ENCODE measurements at regions not wholly inside any gene's neighbourhood (a gene's known extent, or its start where the extent isn't known, plus 50 kb on each side); places are given as distances from the start of the nearest gene placed in this dataset.

DNA sequence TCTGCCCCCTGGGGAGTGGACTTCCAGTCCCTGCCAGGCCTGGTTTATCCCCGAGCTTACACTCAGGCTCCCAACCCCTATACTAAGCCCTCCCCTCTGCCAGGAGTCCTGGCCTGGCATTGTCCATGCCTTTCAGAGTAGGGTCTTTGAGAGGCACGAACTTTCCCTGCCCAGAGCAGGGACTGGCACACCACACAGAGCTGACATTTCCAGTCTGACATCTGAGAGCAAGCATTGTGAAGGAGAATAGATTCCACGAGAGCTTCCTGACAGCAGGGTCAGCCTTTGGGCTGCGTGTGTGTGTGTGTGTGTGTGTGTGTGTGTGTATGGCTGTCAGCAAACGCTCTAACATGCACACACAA, 59.5 kb upstream of the LAPTM5 start:
- Mint-ChIP-seq H3K4me3 (no peak overlapping the region), H3K27ac (no peak overlapping the region), H3K9me3 (no peaks in the 10 kb centered on the region), H3K36me3 (no peaks in the 10 kb centered on the region), H3K4me1 (peaks cover 20% of the 10 kb centered on the region), H3K27me3 (ENCODE audit: low read depth) (no peaks in the 10 kb centered on the region)
- TF ChIP-seq, protein P1, sequence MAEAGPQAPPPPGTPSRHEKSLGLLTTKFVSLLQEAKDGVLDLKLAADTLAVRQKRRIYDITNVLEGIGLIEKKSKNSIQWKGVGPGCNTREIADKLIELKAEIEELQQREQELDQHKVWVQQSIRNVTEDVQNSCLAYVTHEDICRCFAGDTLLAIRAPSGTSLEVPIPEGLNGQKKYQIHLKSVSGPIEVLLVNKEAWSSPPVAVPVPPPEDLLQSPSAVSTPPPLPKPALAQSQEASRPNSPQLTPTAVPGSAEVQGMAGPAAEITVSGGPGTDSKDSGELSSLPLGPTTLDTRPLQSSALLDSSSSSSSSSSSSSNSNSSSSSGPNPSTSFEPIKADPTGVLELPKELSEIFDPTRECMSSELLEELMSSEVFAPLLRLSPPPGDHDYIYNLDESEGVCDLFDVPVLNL (CRISPR knock-in tag; IDR thresholded peaks at IDR 0.05; ENCODE audit: borderline replicate concordance, low read depth): no peak
- TF ChIP-seq, protein P2, sequence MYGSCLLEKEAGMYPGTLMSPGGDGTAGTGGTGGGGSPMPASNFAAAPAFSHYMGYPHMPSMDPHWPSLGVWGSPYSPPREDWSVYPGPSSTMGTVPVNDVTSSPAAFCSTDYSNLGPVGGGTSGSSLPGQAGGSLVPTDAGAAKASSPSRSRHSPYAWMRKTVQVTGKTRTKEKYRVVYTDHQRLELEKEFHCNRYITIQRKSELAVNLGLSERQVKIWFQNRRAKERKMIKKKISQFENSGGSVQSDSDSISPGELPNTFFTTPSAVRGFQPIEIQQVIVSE (CRISPR knock-in tag; IDR thresholded peaks at IDR 0.05; ENCODE audit: borderline replicate concordance): no peak
- TF ChIP-seq, protein P3, sequence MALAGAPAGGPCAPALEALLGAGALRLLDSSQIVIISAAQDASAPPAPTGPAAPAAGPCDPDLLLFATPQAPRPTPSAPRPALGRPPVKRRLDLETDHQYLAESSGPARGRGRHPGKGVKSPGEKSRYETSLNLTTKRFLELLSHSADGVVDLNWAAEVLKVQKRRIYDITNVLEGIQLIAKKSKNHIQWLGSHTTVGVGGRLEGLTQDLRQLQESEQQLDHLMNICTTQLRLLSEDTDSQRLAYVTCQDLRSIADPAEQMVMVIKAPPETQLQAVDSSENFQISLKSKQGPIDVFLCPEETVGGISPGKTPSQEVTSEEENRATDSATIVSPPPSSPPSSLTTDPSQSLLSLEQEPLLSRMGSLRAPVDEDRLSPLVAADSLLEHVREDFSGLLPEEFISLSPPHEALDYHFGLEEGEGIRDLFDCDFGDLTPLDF (CRISPR knock-in tag; IDR thresholded peaks at IDR 0.05): no peak
- TF ChIP-seq NR3C1 (CRISPR knock-in tag; conservative IDR thresholded peaks at IDR 0.05; ENCODE audit: low read depth) (no peak), ZNF219 (CRISPR knock-in tag; IDR thresholded peaks at IDR 0.05; ENCODE audit: borderline replicate concordance) (no peak), ZBTB21 (CRISPR knock-in tag; IDR thresholded peaks at IDR 0.05; ENCODE audit: borderline replicate concordance) (no peak), OVOL2 (CRISPR knock-in tag; IDR thresholded peaks at IDR 0.05; ENCODE audit: borderline replicate concordance) (no peak), GRHL2 (CRISPR knock-in tag; IDR thresholded peaks at IDR 0.05; ENCODE audit: insufficient replicate concordance, severe bottlenecking) (no peak), MXD4 (CRISPR knock-in tag; IDR thresholded peaks at IDR 0.05; ENCODE audit: borderline replicate concordance) (no peak), IRF2 (CRISPR knock-in tag; IDR thresholded peaks at IDR 0.05; ENCODE audit: borderline replicate concordance, low read depth) (no peak), SMAD4 (CRISPR knock-in tag; IDR thresholded peaks at IDR 0.05) (no peak)
- TF ChIP-seq, protein P4, sequence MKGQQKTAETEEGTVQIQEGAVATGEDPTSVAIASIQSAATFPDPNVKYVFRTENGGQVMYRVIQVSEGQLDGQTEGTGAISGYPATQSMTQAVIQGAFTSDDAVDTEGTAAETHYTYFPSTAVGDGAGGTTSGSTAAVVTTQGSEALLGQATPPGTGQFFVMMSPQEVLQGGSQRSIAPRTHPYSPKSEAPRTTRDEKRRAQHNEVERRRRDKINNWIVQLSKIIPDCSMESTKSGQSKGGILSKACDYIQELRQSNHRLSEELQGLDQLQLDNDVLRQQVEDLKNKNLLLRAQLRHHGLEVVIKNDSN (CRISPR knock-in tag; IDR thresholded peaks at IDR 0.05): no peak
- TF ChIP-seq, protein P5, sequence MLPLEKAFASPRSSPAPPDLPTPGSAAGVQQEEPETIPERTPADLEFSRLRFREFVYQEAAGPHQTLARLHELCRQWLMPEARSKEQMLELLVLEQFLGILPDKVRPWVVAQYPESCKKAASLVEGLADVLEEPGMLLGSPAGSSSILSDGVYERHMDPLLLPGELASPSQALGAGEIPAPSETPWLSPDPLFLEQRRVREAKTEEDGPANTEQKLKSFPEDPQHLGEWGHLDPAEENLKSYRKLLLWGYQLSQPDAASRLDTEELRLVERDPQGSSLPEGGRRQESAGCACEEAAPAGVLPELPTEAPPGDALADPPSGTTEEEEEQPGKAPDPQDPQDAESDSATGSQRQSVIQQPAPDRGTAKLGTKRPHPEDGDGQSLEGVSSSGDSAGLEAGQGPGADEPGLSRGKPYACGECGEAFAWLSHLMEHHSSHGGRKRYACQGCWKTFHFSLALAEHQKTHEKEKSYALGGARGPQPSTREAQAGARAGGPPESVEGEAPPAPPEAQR (CRISPR knock-in tag; IDR thresholded peaks at IDR 0.05): no peak
- TF ChIP-seq, protein P6, sequence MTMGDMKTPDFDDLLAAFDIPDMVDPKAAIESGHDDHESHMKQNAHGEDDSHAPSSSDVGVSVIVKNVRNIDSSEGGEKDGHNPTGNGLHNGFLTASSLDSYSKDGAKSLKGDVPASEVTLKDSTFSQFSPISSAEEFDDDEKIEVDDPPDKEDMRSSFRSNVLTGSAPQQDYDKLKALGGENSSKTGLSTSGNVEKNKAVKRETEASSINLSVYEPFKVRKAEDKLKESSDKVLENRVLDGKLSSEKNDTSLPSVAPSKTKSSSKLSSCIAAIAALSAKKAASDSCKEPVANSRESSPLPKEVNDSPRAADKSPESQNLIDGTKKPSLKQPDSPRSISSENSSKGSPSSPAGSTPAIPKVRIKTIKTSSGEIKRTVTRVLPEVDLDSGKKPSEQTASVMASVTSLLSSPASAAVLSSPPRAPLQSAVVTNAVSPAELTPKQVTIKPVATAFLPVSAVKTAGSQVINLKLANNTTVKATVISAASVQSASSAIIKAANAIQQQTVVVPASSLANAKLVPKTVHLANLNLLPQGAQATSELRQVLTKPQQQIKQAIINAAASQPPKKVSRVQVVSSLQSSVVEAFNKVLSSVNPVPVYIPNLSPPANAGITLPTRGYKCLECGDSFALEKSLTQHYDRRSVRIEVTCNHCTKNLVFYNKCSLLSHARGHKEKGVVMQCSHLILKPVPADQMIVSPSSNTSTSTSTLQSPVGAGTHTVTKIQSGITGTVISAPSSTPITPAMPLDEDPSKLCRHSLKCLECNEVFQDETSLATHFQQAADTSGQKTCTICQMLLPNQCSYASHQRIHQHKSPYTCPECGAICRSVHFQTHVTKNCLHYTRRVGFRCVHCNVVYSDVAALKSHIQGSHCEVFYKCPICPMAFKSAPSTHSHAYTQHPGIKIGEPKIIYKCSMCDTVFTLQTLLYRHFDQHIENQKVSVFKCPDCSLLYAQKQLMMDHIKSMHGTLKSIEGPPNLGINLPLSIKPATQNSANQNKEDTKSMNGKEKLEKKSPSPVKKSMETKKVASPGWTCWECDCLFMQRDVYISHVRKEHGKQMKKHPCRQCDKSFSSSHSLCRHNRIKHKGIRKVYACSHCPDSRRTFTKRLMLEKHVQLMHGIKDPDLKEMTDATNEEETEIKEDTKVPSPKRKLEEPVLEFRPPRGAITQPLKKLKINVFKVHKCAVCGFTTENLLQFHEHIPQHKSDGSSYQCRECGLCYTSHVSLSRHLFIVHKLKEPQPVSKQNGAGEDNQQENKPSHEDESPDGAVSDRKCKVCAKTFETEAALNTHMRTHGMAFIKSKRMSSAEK (CRISPR knock-in tag; IDR thresholded peaks at IDR 0.05; ENCODE audit: borderline replicate concordance): no peak
- TF ChIP-seq, protein P7, sequence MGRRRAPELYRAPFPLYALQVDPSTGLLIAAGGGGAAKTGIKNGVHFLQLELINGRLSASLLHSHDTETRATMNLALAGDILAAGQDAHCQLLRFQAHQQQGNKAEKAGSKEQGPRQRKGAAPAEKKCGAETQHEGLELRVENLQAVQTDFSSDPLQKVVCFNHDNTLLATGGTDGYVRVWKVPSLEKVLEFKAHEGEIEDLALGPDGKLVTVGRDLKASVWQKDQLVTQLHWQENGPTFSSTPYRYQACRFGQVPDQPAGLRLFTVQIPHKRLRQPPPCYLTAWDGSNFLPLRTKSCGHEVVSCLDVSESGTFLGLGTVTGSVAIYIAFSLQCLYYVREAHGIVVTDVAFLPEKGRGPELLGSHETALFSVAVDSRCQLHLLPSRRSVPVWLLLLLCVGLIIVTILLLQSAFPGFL (CRISPR knock-in tag; IDR thresholded peaks at IDR 0.05; ENCODE audit: borderline replicate concordance): no peak
- no peak for DNase-seq (ENCODE audit: low spot score)
- no peak for ATAC-seq
- CTCF ChIA-PET: interaction anchor here (0.6 to 5.3 kb wide), 8 partner anchors 13 to 437 kb away, joined by 3 to 82 read pairs (median 6); no protein-coding TSS in a partner anchor
- POLR2A ChIA-PET: no interaction called here
